Testis (tissue), 2 donors: ENCODE measurements at regions not wholly inside any gene's neighbourhood (a gene's known extent, or its start where the extent isn't known, plus 50 kb on each side); places are given as distances from the start of the nearest gene placed in this dataset.

ENCODE experiments used
- CTCF ChIP-seq, 3 experiments: fragments of 450-650 bp in 2 of 3; fragments of 200-600 bp in 1 of 3; sonication (generic) in 1 of 3; IDR thresholded peaks; one replicate each; pipeline ENCODE4 v1.5.1; 2016 to 2019; ENCODE audit warnings: antibody characterized with exemption in 3 of 3, mild to moderate bottlenecking in 2 of 3, moderate library complexity in 1 of 3
- POLR2A ChIP-seq: fragments of 450-650 bp; IDR thresholded peaks from one replicate; pipeline ENCODE4 v1.6.1; 2017; ENCODE audit warnings: antibody characterized with exemption, mild to moderate bottlenecking, moderate library complexity

GRCh38 chr19:28022506-28022905 lies 1190.4 kb downstream of the UQCRFS1 start:
- TF ChIP-seq CTCF (IDR thresholded peaks at IDR 0.05), result no peak
- no peak for TF ChIP-seq POLR2A
